COLO668 (cell line): ENCODE measurements at regions not wholly inside any gene's neighbourhood (a gene's known extent, or its start where the extent isn't known, plus 50 kb on each side); places are given as distances from the start of the nearest gene placed in this dataset.
A peak's percentile ranks its signal among the peaks of the same experiment; 100 is the strongest.
"Not testable (repeated sequence)": the region's sequence is repeated elsewhere in the genome, so short reads cannot be mapped to it uniquely, and the experiment has no call there.

Source experiments
- DNase-seq: peaks from one replicate; lab custom pipeline; 2025; ENCODE audit not compliant: unreplicated experiment; lab: John Stamatoyannopoulos, UW

DNA sequence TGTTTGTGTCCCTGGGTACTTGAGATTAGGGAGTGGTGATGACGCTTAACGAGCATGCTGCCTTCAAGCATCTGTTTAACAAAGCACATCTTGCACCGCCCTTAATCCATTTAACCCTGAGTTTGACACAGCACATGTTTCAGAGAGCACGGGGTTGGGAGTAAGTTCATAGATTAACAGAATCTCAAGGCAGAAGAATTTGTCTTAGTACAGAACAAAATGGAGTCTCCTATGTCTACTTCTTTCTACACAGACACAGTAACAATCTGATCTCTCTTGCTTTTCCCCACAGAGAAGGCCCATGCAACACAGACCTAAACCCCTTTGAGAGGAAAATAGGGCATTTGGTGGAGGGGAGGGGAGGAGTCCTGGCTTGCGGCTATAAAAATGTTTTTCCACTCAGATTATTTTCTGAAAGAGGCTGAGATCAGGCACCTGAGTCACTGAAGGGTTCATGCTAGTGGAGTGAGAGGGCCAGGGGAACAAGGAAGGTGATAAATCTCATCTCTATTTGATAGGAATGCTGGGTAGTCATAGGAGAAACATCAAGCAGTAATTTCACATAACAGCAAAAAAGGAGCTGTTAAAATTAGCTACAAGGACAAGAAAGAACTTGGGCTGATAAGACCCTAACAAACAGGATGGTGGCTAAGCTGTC, 136.9 kb downstream of the OR2B2 start:
- not testable (repeated sequence) for DNase-seq

GRCh38 chr6:27774264-27774600, 138.0 kb downstream of the OR2B2 start:
- DNase-seq: not testable (repeated sequence)

DNA sequence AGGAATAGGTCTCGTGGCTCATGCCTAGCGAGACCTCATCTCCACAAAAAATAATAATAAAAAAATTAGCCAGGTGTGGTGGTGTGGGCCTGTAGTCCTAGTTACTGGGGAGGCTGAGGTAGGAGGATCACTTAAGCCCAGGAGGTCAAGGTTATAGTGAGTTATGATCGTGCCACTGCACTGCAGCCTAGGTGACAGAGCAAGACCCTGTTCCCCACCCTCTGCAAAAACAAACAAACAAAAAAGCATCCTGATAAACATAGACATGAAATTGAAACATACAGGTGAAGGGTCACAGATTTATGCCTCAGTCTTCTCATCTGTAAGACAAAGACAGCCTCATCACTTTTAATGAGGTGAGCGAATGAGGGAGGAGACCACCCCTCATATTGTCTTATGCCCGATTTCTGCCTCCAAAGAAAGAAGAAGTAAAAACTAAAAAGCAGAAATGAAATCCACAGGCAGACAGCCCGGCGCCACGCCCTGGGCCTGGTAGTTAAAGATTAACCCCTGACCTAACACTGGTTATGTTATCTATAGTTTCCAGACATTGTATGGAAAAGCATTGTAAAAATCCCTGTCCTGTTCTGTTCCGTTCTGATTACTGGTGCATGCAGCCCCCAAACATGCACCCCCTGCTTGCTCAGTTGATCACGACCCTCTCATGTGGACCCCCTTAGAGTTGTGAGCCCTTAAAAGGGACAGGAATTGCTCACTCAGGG, 138.5 kb downstream of the OR2B2 start:
- DNase-seq: peak; percentile 5

GRCh38 chr6:27772261-27773001, 139.8 kb downstream of the OR2B2 start:
- peak; percentile 75 for DNase-seq

GRCh38 chr6:27771235-27771634, 141.0 kb downstream of the OR2B2 start:
- DNase-seq: no peak

- DNase-seq: no peak
These were observed 141.5 kb downstream of the OR2B2 start for GRCh38 chr6:27770724-27771123.

GRCh38 chr6:27768556-27768955, 143.6 kb downstream of the OR2B2 start:
- no peak for DNase-seq

DNA sequence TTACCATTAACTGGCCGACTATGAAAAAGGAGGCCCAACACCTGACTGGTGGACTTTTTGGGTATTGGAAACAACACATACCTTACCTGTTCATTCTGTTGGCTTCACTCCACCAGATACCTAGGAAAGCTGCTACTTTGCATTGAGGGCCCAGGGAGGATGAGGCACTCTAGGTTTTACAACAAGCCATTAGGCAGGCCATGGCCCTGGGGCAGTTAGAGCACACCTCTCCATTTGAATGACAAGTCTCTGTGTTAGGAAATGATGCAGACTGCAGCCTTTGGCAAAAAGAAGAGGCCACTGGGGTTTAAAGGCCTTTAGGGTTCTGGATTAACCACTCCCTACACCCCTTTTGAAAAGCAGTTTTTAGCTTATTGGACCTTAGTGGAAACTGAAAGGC, 144.3 kb downstream of the OR2B2 start:
- DNase-seq: no peak

GRCh38 chr6:27766405-27766804, 145.8 kb downstream of the OR2B2 start:
- no peak for DNase-seq

DNA sequence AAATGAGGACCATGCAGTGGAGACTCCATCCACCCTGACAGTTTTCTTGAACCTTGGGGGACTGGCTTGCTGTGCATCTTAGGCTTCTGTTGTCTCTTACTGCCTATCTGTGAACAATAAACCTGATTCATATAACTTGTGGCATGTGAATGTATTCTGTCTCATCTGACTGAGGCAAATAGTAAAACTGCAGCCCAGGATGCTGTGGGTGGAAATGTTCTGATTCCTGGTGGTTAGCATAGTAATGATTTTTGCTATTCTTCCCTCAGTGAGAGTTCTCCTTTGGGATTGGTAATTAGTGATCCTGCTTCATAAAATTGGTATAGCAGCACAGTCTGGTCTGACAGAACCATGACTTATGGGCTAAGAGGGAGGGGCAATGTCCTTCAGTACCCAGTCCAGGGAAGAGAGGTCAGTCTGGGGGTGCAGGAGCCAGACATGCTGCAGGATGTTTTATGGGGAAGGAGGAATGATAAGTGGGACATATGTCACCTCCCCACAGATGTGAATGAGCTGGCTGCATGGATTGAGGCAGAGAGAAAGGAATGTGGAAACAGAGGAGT, 147.1 kb downstream of the OR2B2 start:
- DNase-seq: no peak

DNA sequence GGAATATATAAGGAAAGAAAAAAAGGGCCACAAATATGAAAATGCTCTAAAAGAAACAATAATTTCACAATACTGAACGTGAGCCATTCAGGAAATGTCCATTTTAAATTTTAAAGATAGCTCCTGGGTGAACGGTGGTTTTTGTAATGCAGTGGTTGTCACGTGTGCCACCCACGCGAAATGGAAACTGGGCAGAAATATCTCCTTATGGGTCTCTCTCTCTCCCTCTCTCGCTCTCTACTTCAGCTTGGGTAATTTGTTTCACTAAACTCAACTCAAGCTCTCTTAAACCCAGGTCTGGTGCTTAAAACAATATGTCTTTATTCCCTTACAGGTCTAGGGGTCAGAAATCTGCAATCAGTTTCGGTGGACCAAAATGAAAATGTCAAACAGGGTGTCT, 150.8 kb downstream of the OR2B2 start:
- DNase-seq: no peak

DNA sequence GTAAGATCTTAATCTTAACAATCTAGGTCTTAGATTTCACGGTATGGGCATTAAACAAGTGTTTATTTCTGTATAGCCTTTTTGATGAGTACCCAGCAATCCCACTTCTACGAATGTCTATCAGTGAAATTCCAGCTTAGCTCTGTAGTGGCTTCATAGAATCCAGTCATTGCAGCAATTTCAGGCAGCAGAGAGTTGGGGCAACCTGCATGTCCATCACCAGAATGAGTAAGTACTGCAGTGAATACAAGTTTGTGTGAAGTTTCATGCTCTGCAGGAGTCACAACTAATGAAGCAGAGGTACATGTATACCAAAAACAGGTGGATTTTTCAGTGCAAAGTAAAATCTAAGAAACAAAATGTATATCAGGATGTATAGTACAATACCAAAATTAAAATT, 151.7 kb downstream of the OR2B2 start:
- no peak for DNase-seq

DNA sequence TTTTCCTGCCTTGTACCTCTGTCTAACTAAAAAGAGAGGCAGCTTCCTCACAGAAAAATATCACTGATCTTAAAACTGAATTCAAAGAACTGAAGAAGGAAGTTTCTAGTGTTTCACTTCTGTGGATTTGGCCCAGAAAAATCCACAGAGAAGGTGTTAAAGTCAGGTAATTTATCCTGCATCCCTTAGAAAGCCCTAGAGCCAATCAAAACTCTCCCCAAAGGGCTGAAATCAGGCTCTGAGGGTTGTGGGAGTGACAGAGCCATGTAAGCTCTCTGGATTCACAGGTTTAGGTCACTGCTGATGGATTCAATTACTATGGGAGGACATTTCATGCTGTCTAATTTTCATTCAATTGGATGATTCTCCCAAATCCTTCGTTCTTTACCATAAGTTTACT, 152.3 kb downstream of the OR2B2 start:
- DNase-seq: no peak

- DNase-seq: no peak
These were observed 153.7 kb downstream of the OR2B2 start for GRCh38 chr6:27758491-27758890.

GRCh38 chr6:27757307-27757706, 154.9 kb downstream of the OR2B2 start:
- DNase-seq: peak; percentile 11

DNA sequence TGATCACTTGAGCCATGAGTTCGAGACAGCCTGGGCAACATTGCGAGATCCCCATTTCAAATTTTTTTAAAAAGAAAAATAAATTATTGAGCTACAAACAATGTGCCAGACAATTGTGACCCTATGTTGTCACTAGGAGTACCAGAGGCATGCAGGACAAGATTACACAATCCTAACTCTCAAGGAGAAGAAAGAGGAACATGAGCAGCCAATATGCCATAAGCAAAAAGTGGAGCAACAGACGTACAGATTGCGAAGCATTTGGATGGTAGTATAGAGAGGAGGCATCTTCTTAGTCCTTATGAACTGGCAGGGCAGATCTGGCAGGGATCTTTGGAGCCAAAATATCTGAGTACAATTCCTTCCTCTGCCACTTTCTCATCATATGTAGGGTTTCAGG, 156.4 kb downstream of the OR2B2 start:
- no peak for DNase-seq

- no peak for DNase-seq
These were observed 157.8 kb downstream of the OR2B2 start for GRCh38 chr6:27754408-27754782.

GRCh38 chr6:27753668-27754407, 158.4 kb downstream of the OR2B2 start:
- peak; percentile 70 for DNase-seq

DNA sequence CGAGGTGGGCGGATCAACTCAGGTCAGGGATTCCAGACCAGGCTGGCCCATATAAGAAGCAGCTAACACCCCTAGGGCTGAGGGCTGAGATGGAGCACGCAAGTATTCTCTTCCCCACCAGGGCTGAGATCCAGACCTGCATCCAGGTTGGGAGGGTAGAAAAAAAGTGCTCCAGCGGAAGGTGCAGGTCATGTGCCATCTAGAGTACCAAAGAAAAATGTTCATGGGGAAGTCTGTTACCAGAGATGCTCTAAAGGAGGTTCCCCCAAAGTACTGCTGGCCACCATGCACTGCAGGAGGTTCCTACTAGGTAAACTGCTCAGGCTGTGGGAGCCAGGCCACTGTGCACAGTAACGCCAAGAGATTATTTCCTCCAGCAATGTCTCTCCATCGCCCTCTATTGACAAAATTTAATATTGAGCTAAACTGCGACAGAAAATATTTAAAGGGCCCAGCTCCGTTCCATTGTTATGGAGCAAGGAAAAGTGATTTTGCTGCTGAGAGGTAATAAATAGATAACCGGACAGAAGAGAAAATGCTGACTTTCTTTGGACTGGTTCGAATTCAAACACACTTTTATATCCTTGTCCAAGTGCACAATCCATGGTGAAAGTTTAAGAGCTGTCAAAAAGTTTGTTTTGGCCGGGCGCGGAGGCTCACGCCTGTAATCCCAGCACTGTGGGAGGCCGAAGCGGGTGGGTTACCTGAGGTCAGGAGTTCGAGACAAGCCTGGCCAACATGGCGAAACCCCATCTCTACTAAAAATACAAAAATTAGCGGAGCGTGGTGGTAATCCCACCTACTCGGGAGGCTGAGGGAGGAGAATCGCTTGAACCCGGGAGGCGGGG, 159.9 kb downstream of the OR2B2 start:
- peak; percentile 28 for DNase-seq

DNA sequence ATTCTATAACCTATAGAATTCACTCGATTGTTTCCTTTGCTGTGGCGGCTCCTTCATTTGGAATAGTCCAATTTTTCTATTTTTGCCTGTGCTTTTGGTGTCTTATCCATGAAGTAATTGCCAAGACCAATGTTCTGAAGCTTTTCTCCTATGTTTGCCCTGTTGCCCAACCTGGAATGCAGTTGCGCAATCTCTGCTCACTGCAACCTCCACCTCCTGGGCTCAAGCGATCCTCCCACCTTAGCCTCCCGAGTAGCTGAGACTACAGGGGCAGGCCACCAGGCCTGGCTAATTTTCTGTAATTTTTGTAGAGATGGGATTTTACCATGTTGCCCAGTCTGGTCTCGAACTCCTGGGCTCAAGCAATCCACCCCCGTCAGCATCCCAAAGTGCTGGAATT, 163.5 kb downstream of the OR2B2 start:
- DNase-seq: no peak
